HepG2 (cell line): ENCODE measurements at regions not wholly inside any gene's neighbourhood (a gene's known extent, or its start where the extent isn't known, plus 50 kb on each side); places are given as distances from the start of the nearest gene placed in this dataset.

Experiments used
- ADNP ChIP-seq: sonication (generic); formaldehyde crosslinking; IDR thresholded peaks from 2 replicates; pipeline ENCODE4 v1.4.0; 2020; ENCODE audit warnings: missing genetic modification reagents
- DR1 ChIP-seq: sonication (generic); formaldehyde crosslinking; IDR thresholded peaks from 2 replicates; pipeline ENCODE4 v1.8.0; 2021; ENCODE audit warnings: mild to moderate bottlenecking, missing genetic modification reagents, inconsistent platforms
- FOXA1 ChIP-seq, 2 experiments: fragments of 450-650 bp in 1 of 2; sonication (generic) in 1 of 2; formaldehyde crosslinking in 1 of 2; IDR thresholded peaks; 2 replicates each; pipeline versions ENCODE4 v1.4.0 to v1.6.1; 2016 to 2020; ENCODE audit warnings: missing genetic modification reagents in 1 of 2
- FOXK1 ChIP-seq: sonication (generic); formaldehyde crosslinking; IDR thresholded peaks from 2 replicates; pipeline ENCODE4 v1.4.0; 2020; ENCODE audit warnings: low read depth, missing genetic modification reagents, borderline replicate concordance
- HCFC1 ChIP-seq: fragments of 150-350 bp; IDR thresholded peaks from 2 replicates; pipeline ENCODE4 v1.6.1; 2014; ENCODE audit warnings: low read depth, low read length
- JUND ChIP-seq: sonication (generic); formaldehyde crosslinking; IDR thresholded peaks from 2 replicates; pipeline ENCODE4 v1.8.0; 2022; ENCODE audit warnings: mild to moderate bottlenecking, missing genetic modification reagents
- KDM2A ChIP-seq: sonication (generic); formaldehyde crosslinking; IDR thresholded peaks from 2 replicates; pipeline ENCODE4 v1.4.0; 2020; ENCODE audit warnings: low read depth, missing genetic modification reagents, borderline replicate concordance
- KLF11 ChIP-seq: IDR thresholded peaks from 2 replicates; pipeline ENCODE4 v1.6.1; 2016; ENCODE audit warnings: missing compliant biosample characterization
- NFYC ChIP-seq: IDR thresholded peaks from 2 replicates; pipeline ENCODE4 v1.6.1; 2016; ENCODE audit warnings: missing genetic modification reagents, missing compliant biosample characterization
- PITX1 ChIP-seq: sonication (generic); formaldehyde crosslinking; IDR thresholded peaks from 2 replicates; pipeline ENCODE4 v1.5.1; 2020; ENCODE audit warnings: mild to moderate bottlenecking, missing genetic modification reagents
- SAFB2 ChIP-seq: sonication (generic); formaldehyde crosslinking; IDR thresholded peaks from 2 replicates; pipeline ENCODE4 v1.5.1; 2020; ENCODE audit warnings: missing genetic modification reagents, low read depth, mild to moderate bottlenecking, borderline replicate concordance
- TAF1 ChIP-seq: sonication (generic); formaldehyde crosslinking; IDR thresholded peaks from 2 replicates; pipeline ENCODE4 v1.4.0; 2020; ENCODE audit warnings: missing genetic modification reagents
- ZFP1 ChIP-seq: IDR thresholded peaks from 2 replicates; pipeline ENCODE4 v1.6.1; 2016
- ZKSCAN5 ChIP-seq: sonication (generic); formaldehyde crosslinking; IDR thresholded peaks from 2 replicates; pipeline ENCODE4 v1.5.1; 2020; ENCODE audit warnings: mild to moderate bottlenecking, missing genetic modification reagents
- ZNF264 ChIP-seq: sonication (generic); formaldehyde crosslinking; IDR thresholded peaks from 2 replicates; pipeline ENCODE4 v1.4.0; 2020; ENCODE audit warnings: missing genetic modification reagents
- ZNF44 ChIP-seq: sonication (generic); formaldehyde crosslinking; IDR thresholded peaks from 2 replicates; pipeline ENCODE4 v1.5.1; 2020; ENCODE audit warnings: mild to moderate bottlenecking, missing genetic modification reagents
- ZNF577 ChIP-seq: sonication (generic); formaldehyde crosslinking; IDR thresholded peaks from 2 replicates; pipeline ENCODE4 v1.4.0; 2020; ENCODE audit warnings: mild to moderate bottlenecking, low read depth, missing genetic modification reagents, borderline replicate concordance
- ZNF740 ChIP-seq: sonication (generic); formaldehyde crosslinking; IDR thresholded peaks from 2 replicates; pipeline ENCODE4 v1.4.0; 2020; ENCODE audit warnings: missing genetic modification reagents
- TF ChIP-seq, protein P1 (sequence below), 2 experiments: IDR thresholded peaks; 2 replicates each; pipeline ENCODE4 v1.6.1; 2011 to 2012; ENCODE audit warnings: low read length in 2 of 2, borderline replicate concordance in 1 of 2, low read depth in 1 of 2, mild to moderate bottlenecking in 1 of 2, moderate library complexity in 1 of 2
- TF ChIP-seq, protein P2 (sequence below): IDR thresholded peaks from 2 replicates; pipeline ENCODE4 v1.6.1; 2016; ENCODE audit warnings: control low read depth
- TF ChIP-seq, protein P3 (sequence below): sonication (generic); formaldehyde crosslinking; IDR thresholded peaks from 2 replicates; pipeline ENCODE4 v1.8.1; 2022; ENCODE audit warnings: low read depth, mild to moderate bottlenecking, missing genetic modification reagents

- TF ChIP-seq ZNF740: peak; percentile 76
- TF ChIP-seq, protein P1, sequence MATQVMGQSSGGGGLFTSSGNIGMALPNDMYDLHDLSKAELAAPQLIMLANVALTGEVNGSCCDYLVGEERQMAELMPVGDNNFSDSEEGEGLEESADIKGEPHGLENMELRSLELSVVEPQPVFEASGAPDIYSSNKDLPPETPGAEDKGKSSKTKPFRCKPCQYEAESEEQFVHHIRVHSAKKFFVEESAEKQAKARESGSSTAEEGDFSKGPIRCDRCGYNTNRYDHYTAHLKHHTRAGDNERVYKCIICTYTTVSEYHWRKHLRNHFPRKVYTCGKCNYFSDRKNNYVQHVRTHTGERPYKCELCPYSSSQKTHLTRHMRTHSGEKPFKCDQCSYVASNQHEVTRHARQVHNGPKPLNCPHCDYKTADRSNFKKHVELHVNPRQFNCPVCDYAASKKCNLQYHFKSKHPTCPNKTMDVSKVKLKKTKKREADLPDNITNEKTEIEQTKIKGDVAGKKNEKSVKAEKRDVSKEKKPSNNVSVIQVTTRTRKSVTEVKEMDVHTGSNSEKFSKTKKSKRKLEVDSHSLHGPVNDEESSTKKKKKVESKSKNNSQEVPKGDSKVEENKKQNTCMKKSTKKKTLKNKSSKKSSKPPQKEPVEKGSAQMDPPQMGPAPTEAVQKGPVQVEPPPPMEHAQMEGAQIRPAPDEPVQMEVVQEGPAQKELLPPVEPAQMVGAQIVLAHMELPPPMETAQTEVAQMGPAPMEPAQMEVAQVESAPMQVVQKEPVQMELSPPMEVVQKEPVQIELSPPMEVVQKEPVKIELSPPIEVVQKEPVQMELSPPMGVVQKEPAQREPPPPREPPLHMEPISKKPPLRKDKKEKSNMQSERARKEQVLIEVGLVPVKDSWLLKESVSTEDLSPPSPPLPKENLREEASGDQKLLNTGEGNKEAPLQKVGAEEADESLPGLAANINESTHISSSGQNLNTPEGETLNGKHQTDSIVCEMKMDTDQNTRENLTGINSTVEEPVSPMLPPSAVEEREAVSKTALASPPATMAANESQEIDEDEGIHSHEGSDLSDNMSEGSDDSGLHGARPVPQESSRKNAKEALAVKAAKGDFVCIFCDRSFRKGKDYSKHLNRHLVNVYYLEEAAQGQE (IDR thresholded peaks at IDR 0.05; ENCODE audit: borderline replicate concordance in 1 of 2, low read depth in 1 of 2, low read length in 2 of 2): no peak; a peak in 1 of 4 replicates
- no peak for TF ChIP-seq FOXA1 (IDR thresholded peaks at IDR 0.05)
- TF ChIP-seq FOXA1 (CRISPR knock-in tag; IDR thresholded peaks at IDR 0.05): peak; percentile 54
- TF ChIP-seq ZNF577 (CRISPR knock-in tag): no peak
- TF ChIP-seq, protein P2, sequence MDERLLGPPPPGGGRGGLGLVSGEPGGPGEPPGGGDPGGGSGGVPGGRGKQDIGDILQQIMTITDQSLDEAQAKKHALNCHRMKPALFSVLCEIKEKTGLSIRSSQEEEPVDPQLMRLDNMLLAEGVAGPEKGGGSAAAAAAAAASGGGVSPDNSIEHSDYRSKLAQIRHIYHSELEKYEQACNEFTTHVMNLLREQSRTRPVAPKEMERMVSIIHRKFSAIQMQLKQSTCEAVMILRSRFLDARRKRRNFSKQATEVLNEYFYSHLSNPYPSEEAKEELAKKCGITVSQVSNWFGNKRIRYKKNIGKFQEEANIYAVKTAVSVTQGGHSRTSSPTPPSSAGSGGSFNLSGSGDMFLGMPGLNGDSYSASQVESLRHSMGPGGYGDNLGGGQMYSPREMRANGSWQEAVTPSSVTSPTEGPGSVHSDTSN (CRISPR knock-in tag): 0 out of 2 replicates have a peak, but pooled peaks have one; percentile 9
- TF ChIP-seq SAFB2 (CRISPR knock-in tag): peak; percentile 96; the same call in 1 of the 2 replicates
- 0 out of 2 replicates have a peak, but pooled peaks have one; percentile 81 for TF ChIP-seq ZKSCAN5 (CRISPR knock-in tag)
- TF ChIP-seq DR1 (CRISPR knock-in tag): peak; percentile 77; the same call in 1 of the 2 replicates
- peak; percentile 98 for TF ChIP-seq KDM2A
- TF ChIP-seq JUND (CRISPR knock-in tag): peak; percentile 73; the same call in 1 of the 2 replicates
- peak; percentile 80; the same call in 1 of the 2 replicates for TF ChIP-seq KLF11 (CRISPR knock-in tag)
- TF ChIP-seq ADNP: peak; percentile 60; the same call in 1 of the 2 replicates
- TF ChIP-seq PITX1: peak; percentile 85
- peak; percentile 83; the same call in 1 of the 2 replicates for TF ChIP-seq ZNF44
- peak; percentile 93 for TF ChIP-seq TAF1 (CRISPR knock-in tag)
- TF ChIP-seq FOXK1 (CRISPR knock-in tag): peak; percentile 69; the same call in 1 of the 2 replicates
- 0 out of 2 replicates have a peak, but pooled peaks have one; percentile 37 for TF ChIP-seq ZNF264 (CRISPR knock-in tag)
- TF ChIP-seq, protein P3, sequence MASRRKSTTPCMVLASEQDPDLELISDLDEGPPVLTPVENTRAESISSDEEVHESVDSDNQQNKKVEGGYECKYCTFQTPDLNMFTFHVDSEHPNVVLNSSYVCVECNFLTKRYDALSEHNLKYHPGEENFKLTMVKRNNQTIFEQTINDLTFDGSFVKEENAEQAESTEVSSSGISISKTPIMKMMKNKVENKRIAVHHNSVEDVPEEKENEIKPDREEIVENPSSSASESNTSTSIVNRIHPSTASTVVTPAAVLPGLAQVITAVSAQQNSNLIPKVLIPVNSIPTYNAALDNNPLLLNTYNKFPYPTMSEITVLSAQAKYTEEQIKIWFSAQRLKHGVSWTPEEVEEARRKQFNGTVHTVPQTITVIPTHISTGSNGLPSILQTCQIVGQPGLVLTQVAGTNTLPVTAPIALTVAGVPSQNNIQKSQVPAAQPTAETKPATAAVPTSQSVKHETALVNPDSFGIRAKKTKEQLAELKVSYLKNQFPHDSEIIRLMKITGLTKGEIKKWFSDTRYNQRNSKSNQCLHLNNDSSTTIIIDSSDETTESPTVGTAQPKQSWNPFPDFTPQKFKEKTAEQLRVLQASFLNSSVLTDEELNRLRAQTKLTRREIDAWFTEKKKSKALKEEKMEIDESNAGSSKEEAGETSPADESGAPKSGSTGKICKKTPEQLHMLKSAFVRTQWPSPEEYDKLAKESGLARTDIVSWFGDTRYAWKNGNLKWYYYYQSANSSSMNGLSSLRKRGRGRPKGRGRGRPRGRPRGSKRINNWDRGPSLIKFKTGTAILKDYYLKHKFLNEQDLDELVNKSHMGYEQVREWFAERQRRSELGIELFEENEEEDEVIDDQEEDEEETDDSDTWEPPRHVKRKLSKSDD: no peak
- TF ChIP-seq NFYC (CRISPR knock-in tag): peak; percentile 44
- peak; percentile 58; the same call in 1 of the 2 replicates for TF ChIP-seq ZFP1 (CRISPR knock-in tag)
- TF ChIP-seq HCFC1: 0 out of 2 replicates have a peak, but pooled peaks have one; percentile 3
Observed at GRCh38 chr16:21501869-21502667, 97.3 kb upstream of the METTL9 start (continued).
